NCI-H1048 (cell line): ENCODE measurements at regions not wholly inside any gene's neighbourhood (a gene's known extent, or its start where the extent isn't known, plus 50 kb on each side); places are given as distances from the start of the nearest gene placed in this dataset.

Experiments
- DNase-seq: peaks from one replicate; lab custom pipeline; 2025; lab: John Stamatoyannopoulos, UW

- DNase-seq, result no peak
Measured at GRCh38 chr6:15716889-15717288, 54.1 kb upstream of the DTNBP1 start.

- DNase-seq, result no peak
Measured at GRCh38 chr6:15715851-15716250, 53.0 kb upstream of the DTNBP1 start.

DNA sequence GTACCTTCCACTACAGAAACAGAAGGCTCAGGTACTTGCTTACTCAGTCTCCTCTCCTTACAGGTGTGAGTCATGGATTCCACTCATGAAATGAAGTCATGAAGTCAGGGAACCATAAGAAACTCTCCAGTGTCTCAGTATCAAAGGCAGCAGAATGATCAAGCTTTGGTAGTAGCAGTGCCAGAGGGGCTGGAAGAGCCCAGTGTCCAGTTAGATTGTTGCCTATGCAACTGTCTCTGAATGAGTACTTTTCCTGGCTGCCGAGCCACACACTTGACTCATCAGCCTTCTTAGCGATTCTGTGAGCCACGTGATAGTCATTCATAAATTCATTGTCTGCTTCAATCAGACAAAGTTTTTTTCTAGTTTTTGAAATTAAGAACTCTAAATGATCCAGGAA is 52.2 kb upstream of the DTNBP1 start:
- no peak for DNase-seq

- no peak for DNase-seq
Measured at GRCh38 chr6:15714658-15715057, 51.8 kb upstream of the DTNBP1 start.

- DNase-seq, result no peak
Measured at GRCh38 chr6:15713325-15713724, 50.5 kb upstream of the DTNBP1 start.

- no peak for DNase-seq
Measured at GRCh38 chr6:15712797-15713196, 50.0 kb upstream of the DTNBP1 start.
